ENCODE measurements at regions not wholly inside any gene's neighbourhood (a gene's known extent, or its start where the extent isn't known, plus 50 kb on each side); places are given as distances from the start of the nearest gene placed in this dataset.

DNA sequence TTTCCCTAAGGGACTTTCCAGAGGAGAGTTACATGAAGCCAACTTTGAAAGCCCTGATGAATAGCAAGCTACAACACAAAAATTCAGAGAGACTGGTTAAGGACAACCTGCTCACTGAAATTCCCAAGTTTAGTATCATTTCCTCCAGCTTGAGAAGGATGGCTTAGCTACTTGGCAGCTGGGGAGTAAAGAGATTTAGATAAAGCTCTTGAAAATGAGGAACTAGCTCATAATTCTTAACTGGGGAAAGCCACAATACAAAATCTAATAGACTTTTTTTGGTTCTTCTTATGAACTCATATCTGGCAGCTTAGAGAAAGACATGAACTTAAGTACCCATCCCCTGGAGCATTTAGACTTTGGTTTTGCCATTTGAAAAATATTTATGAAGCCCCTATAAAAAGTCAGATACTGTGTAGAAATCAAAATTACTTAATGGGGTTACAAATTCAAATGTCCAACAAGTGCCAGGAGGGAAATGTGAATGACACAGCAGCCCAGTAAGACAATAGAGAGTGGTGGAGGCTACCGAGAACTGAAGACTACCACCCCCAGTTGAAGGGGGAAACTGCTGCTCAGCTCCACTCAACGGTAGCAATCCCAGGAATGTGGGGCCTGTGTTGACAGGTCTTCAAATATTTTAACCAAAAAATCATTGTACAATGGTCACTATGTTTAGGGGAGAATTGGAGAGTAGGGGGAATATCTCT is 79.4 kb upstream of the ADRB2 start:
- Histone ChIP-seq H3K4me3 (no peak overlapping the region), H3K4me1 (no peaks in the 10 kb centered on the region), H3K27ac (no peak overlapping the region), H3F3A (ENCODE audit: low read depth) (no peaks in the 10 kb centered on the region), H3K4me2 (no peak overlapping the region), H4K20me1 (ENCODE audit: low read depth) (no peaks in the 10 kb centered on the region), H3K36me3 (no peaks in the 10 kb centered on the region), H2AFZ (replicated peaks) (no peak overlapping the region), H3K9ac (no peak overlapping the region), H3K79me2 (ENCODE audit: low read depth) (no peaks in the 10 kb centered on the region), H3K27me3 (no peaks in the 10 kb centered on the region), H3K9me3 (ENCODE audit: low read depth) (no peaks in the 10 kb centered on the region)
- TF ChIP-seq, protein P1, sequence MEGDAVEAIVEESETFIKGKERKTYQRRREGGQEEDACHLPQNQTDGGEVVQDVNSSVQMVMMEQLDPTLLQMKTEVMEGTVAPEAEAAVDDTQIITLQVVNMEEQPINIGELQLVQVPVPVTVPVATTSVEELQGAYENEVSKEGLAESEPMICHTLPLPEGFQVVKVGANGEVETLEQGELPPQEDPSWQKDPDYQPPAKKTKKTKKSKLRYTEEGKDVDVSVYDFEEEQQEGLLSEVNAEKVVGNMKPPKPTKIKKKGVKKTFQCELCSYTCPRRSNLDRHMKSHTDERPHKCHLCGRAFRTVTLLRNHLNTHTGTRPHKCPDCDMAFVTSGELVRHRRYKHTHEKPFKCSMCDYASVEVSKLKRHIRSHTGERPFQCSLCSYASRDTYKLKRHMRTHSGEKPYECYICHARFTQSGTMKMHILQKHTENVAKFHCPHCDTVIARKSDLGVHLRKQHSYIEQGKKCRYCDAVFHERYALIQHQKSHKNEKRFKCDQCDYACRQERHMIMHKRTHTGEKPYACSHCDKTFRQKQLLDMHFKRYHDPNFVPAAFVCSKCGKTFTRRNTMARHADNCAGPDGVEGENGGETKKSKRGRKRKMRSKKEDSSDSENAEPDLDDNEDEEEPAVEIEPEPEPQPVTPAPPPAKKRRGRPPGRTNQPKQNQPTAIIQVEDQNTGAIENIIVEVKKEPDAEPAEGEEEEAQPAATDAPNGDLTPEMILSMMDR (IDR thresholded peaks at IDR 0.05), result no peak
- no peak for TF ChIP-seq EZH2 (IDR thresholded peaks at IDR 0.05)
- TF ChIP-seq EZH2phosphoT487 (IDR thresholded peaks at IDR 0.05), result no peak
- Mint-ChIP-seq H3K9me3 (no peaks in the 10 kb centered on the region), H3K4me3 (no peak overlapping the region), H3K4me1 (no peaks in the 10 kb centered on the region), H3K27me3 (ENCODE audit: insufficient read depth, low read depth) (no peaks in the 10 kb centered on the region), H3K36me3 (no peaks in the 10 kb centered on the region), H3K27ac (no peak overlapping the region)
- no peak for DNase-seq (ENCODE audit: low spot score)

- Histone ChIP-seq H2AFZ (replicated peaks) (no peak overlapping the region), H3K27ac (no peak overlapping the region), H3K4me3 (no peak overlapping the region), H3K9ac (no peak overlapping the region), H3K36me3 (no peaks in the 10 kb centered on the region), H3K4me2 (no peak overlapping the region), H3K27me3 (no peaks in the 10 kb centered on the region), H3K9me3 (ENCODE audit: low read depth) (no peaks in the 10 kb centered on the region), H3F3A (ENCODE audit: low read depth) (no peaks in the 10 kb centered on the region), H3K4me1 (no peaks in the 10 kb centered on the region), H3K79me2 (ENCODE audit: low read depth) (no peaks in the 10 kb centered on the region), H4K20me1 (ENCODE audit: low read depth) (no peaks in the 10 kb centered on the region)
- no peak for DNase-seq (ENCODE audit: low spot score)
- Mint-ChIP-seq H3K27me3 (ENCODE audit: insufficient read depth, low read depth) (no peaks in the 10 kb centered on the region), H3K9me3 (peaks cover 3% of the 10 kb centered on the region), H3K4me3 (no peak overlapping the region), H3K4me1 (no peaks in the 10 kb centered on the region), H3K36me3 (no peaks in the 10 kb centered on the region), H3K27ac (no peak overlapping the region)
- no peak for TF ChIP-seq EZH2 (IDR thresholded peaks at IDR 0.05)
- TF ChIP-seq EZH2phosphoT487 (IDR thresholded peaks at IDR 0.05), result no peak
Observed at GRCh38 chr5:148747536-148747906, 78.9 kb upstream of the ADRB2 start.

DNA sequence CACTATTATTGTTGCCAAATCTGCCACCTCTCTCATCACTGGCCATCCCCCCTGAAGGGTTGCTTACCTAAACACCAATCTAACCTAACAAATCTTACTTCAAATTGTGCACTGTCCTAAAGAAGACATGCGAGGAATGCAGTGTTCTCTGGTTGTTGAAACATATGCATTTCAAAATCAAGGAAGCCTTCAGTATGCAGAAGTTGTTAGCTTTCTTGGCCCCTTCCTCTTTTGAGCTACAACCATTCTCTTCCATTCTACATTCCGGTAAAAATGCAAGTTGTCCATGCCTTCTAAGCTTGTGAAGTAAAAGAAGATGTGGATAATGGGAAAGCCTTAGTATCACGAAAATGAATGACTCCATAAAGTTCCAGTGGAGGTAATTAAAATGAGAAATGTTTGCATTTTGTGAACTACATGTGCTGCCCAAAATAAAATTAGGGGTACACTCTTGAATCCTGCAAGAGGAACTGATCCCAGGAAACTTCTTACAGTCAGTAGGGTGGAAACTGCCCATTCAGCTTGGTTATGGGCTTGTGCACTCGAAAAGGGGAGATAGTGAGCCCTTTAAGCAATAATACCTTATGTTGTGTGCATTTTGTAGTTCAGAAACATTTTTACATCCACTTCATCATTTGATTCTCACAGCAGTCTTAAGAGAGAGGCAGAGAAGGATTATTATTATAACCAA is 77.6 kb upstream of the ADRB2 start:
- no peak overlapping the region for H3K27ac Mint-ChIP-seq
- no peaks in the 10 kb centered on the region for H3K27me3 Mint-ChIP-seq (ENCODE audit: insufficient read depth, low read depth)
- H3F3A ChIP-seq (ENCODE audit: low read depth), result no peaks in the 10 kb centered on the region
- H3K36me3 ChIP-seq, result no peaks in the 10 kb centered on the region
- no peak overlapping the region for H3K27ac ChIP-seq
- TF ChIP-seq EZH2 (IDR thresholded peaks at IDR 0.05), result no peak
- no peak for TF ChIP-seq EZH2phosphoT487 (IDR thresholded peaks at IDR 0.05)
- TF ChIP-seq, protein P1 (IDR thresholded peaks at IDR 0.05), result no peak
- H3K4me1 ChIP-seq, result no peaks in the 10 kb centered on the region
- H2AFZ ChIP-seq (replicated peaks), result no peak overlapping the region
- H3K9me3 ChIP-seq (ENCODE audit: low read depth), result no peaks in the 10 kb centered on the region
- H3K4me1 Mint-ChIP-seq, result no peaks in the 10 kb centered on the region
- no peaks in the 10 kb centered on the region for H3K79me2 ChIP-seq (ENCODE audit: low read depth)
- no peak overlapping the region for H3K4me2 ChIP-seq
- H3K36me3 Mint-ChIP-seq, result no peaks in the 10 kb centered on the region
- no peak overlapping the region for H3K9ac ChIP-seq
- no peaks in the 10 kb centered on the region for H3K27me3 ChIP-seq
- H4K20me1 ChIP-seq (ENCODE audit: low read depth), result no peaks in the 10 kb centered on the region
- H3K4me3 Mint-ChIP-seq, result no peak overlapping the region
- peaks cover 9% of the 10 kb centered on the region for H3K9me3 Mint-ChIP-seq
- H3K4me3 ChIP-seq, result no peak overlapping the region
- no peak for DNase-seq (ENCODE audit: low spot score)

DNA sequence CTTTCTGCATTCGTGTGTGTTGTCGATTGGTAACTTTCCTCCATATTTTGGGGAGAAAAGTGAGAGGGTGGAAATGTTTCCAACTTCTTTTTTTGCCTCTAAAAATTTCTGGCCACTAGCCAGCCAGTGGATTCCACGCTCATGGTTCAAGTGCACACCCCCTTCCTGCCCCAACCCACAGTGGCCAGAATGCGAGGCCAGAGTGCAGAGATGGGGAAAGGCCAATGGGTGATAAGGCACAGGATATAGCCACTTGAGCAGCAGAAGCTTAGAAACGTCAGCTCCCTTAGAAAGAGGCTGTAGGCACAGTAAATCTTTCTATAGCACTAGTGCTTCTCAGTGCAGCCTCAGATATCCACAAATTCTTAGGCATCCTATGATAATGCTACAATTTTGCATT is 75.8 kb upstream of the ADRB2 start:
- no peaks in the 10 kb centered on the region for H3K36me3 Mint-ChIP-seq
- Histone ChIP-seq H3K79me2 (ENCODE audit: low read depth) (no peaks in the 10 kb centered on the region), H3K27ac (no peak overlapping the region), H3K4me2 (no peak overlapping the region), H4K20me1 (ENCODE audit: low read depth) (no peaks in the 10 kb centered on the region), H2AFZ (replicated peaks) (no peak overlapping the region), H3F3A (ENCODE audit: low read depth) (no peaks in the 10 kb centered on the region), H3K9ac (no peak overlapping the region), H3K4me3 (no peak overlapping the region), H3K4me1 (no peaks in the 10 kb centered on the region), H3K36me3 (no peaks in the 10 kb centered on the region), H3K27me3 (no peaks in the 10 kb centered on the region), H3K9me3 (ENCODE audit: low read depth) (no peaks in the 10 kb centered on the region)
- TF ChIP-seq EZH2phosphoT487 (IDR thresholded peaks at IDR 0.05), result no peak
- TF ChIP-seq EZH2 (IDR thresholded peaks at IDR 0.05), result no peak
- TF ChIP-seq, protein P1 (IDR thresholded peaks at IDR 0.05), result no peak
- DNase-seq (ENCODE audit: low spot score), result no peak
- H3K27ac Mint-ChIP-seq, result no peak overlapping the region
- H3K27me3 Mint-ChIP-seq (ENCODE audit: insufficient read depth, low read depth), result no peaks in the 10 kb centered on the region
- H3K4me3 Mint-ChIP-seq, result no peak overlapping the region
- H3K9me3 Mint-ChIP-seq, result peaks cover 16% of the 10 kb centered on the region
- no peaks in the 10 kb centered on the region for H3K4me1 Mint-ChIP-seq
